Sigmoid colon (tissue), 6 donors: ENCODE measurements at regions not wholly inside any gene's neighbourhood (a gene's known extent, or its start where the extent isn't known, plus 50 kb on each side); places are given as distances from the start of the nearest gene placed in this dataset.

Source experiments
- DNase-seq: peaks from one replicate; pipeline ENCODE4 v3.0.0-alpha.2; 2019
- H3K27ac ChIP-seq, 4 donors: fragments of 200-600 bp; sonication (generic); one replicate each; pipeline ENCODE4 v1.5.1; 2016 to 2019; ENCODE audit warnings: mild to moderate bottlenecking in 1 of 4
- H3K27me3 ChIP-seq, 3 donors: fragments of 200-600 bp; sonication (generic); one replicate each; pipeline ENCODE4 v1.5.1; 2019; ENCODE audit warnings: mild to moderate bottlenecking in 1 of 3
- H3K36me3 ChIP-seq, 4 donors: fragments of 200-600 bp; sonication (generic); one replicate each; pipeline ENCODE4 v1.5.1; 2016 to 2019
- H3K4me1 ChIP-seq, 4 donors: fragments of 200-600 bp; sonication (generic); one replicate each; pipeline ENCODE4 v1.5.1; 2017 to 2019
- H3K4me3 ChIP-seq, 4 donors: fragments of 200-600 bp; sonication (generic); one replicate each; pipeline ENCODE4 v1.5.1; 2017 to 2019; ENCODE audit warnings: mild to moderate bottlenecking in 2 of 4, moderate library complexity in 1 of 4
- H3K9me3 ChIP-seq, 4 donors: fragments of 200-600 bp in 3 of 4; sonication (generic) in 3 of 4; one replicate each; pipeline versions ENCODE4 v1.5.1 to v1.6.1; 2013 to 2019
- CTCF ChIP-seq, 4 experiments: fragments of 450-650 bp in 3 of 4; fragments of 200-600 bp in 1 of 4; IDR thresholded peaks; one replicate each; pipeline ENCODE4 v1.5.1; 2016 to 2019; ENCODE audit warnings: antibody characterized with exemption in 4 of 4, mild to moderate bottlenecking in 3 of 4, moderate library complexity in 2 of 4
- EP300 ChIP-seq, 4 donors: sonication (generic); formaldehyde crosslinking; IDR thresholded peaks; one replicate each; pipeline ENCODE4 v1.6.1; 2017; ENCODE audit warnings: antibody characterized with exemption in 4 of 4
- POLR2A ChIP-seq, 2 donors: fragments of 450-650 bp; IDR thresholded peaks; one replicate each; pipeline ENCODE4 v1.6.1; 2016; ENCODE audit warnings: antibody characterized with exemption in 2 of 2, mild to moderate bottlenecking in 2 of 2, moderate library complexity in 2 of 2
- POLR2AphosphoS5 ChIP-seq, 4 donors: sonication (generic); formaldehyde crosslinking; IDR thresholded peaks; one replicate each; pipeline ENCODE4 v1.6.1; 2017; ENCODE audit warnings: antibody characterized with exemption in 4 of 4
- WGBS, 2 donors: extraction: QIAGEN DNeasy Blood & Tissue Kit; methylation state at CpG; one replicate each; pipeline ENCODE4 v1.1.7; 2013; 5-methylcytosine and 5-hydroxymethylcytosine counted together
- intact Hi-C: fragments of 100-400 bp; cut with DNase I; formaldehyde crosslinking; loops from one replicate; pipeline ENCODE4 v1.15.1; 2023
- donor health status: healthy with polysubstance abuse.
- donor health status: healthy.

- TF ChIP-seq POLR2A (IDR thresholded peaks at IDR 0.05) (no peak), CTCF (IDR thresholded peaks at IDR 0.05) (no peak), EP300 (IDR thresholded peaks at IDR 0.05) (no peak), POLR2AphosphoS5 (IDR thresholded peaks at IDR 0.05) (no peak)
- intact Hi-C loops = no loop called here
- no peak for DNase-seq
These were observed 160.7 kb upstream of the DTNA start for GRCh38 chr18:34549367-34549766.

GRCh38 chr18:34550156-34550555 lies 159.9 kb upstream of the DTNA start:
- no peak overlapping the region for H3K4me3 ChIP-seq
- no peaks in the 10 kb centered on the region for H3K27me3 ChIP-seq
- no peaks in the 10 kb centered on the region for H3K9me3 ChIP-seq
- TF ChIP-seq CTCF (IDR thresholded peaks at IDR 0.05) (no peak), EP300 (IDR thresholded peaks at IDR 0.05) (no peak), POLR2A (IDR thresholded peaks at IDR 0.05) (no peak)
- H3K27ac ChIP-seq = no peak overlapping the region
- 88 to 89% methylated on average over 4 of the region's 4 CpGs for WGBS, 2 donors
- H3K36me3 ChIP-seq = no peaks in the 10 kb centered on the region
- intact Hi-C loops = no loop called here
- DNase-seq = no peak
- H3K4me1 ChIP-seq = no peaks in the 10 kb centered on the region

More at GRCh38 chr18:34549367-34549766, 160.7 kb upstream of the DTNA start:
- no peaks in the 10 kb centered on the region for H3K27me3 ChIP-seq
- no peaks in the 10 kb centered on the region for H3K36me3 ChIP-seq
- H3K4me3 ChIP-seq = no peak overlapping the region
- H3K9me3 ChIP-seq = no peaks in the 10 kb centered on the region
- H3K27ac ChIP-seq = no peak overlapping the region
- H3K4me1 ChIP-seq = no peaks in the 10 kb centered on the region

- no peak for TF ChIP-seq POLR2AphosphoS5 (IDR thresholded peaks at IDR 0.05)
- TF ChIP-seq EP300 (IDR thresholded peaks at IDR 0.05) = no peak
- TF ChIP-seq CTCF (IDR thresholded peaks at IDR 0.05) = no peak
- no peak for TF ChIP-seq POLR2A (IDR thresholded peaks at IDR 0.05)
- H3K27me3 ChIP-seq = no peaks in the 10 kb centered on the region
- no peak overlapping the region for H3K4me3 ChIP-seq
- 82 to 96% methylated on average over 1 of the region's 1 CpG for WGBS, 2 donors
- DNase-seq = no peak
- no peak overlapping the region for H3K27ac ChIP-seq
- H3K36me3 ChIP-seq = no peaks in the 10 kb centered on the region
- H3K4me1 ChIP-seq = no peaks in the 10 kb centered on the region
- no peaks in the 10 kb centered on the region for H3K9me3 ChIP-seq
- intact Hi-C loops = no loop called here
These were observed 159.2 kb upstream of the DTNA start for GRCh38 chr18:34550902-34551301.

GRCh38 chr18:34551824-34552223 lies 158.3 kb upstream of the DTNA start:
- TF ChIP-seq POLR2A (IDR thresholded peaks at IDR 0.05) (no peak), POLR2AphosphoS5 (IDR thresholded peaks at IDR 0.05) (no peak), CTCF (IDR thresholded peaks at IDR 0.05) (no peak), EP300 (IDR thresholded peaks at IDR 0.05) (no peak)
- intact Hi-C loops = no loop called here
- WGBS, 2 donors = 87 to 89% methylated on average over 2 of the region's 2 CpGs
- Histone ChIP-seq H3K27me3 (no peaks in the 10 kb centered on the region), H3K9me3 (no peaks in the 10 kb centered on the region), H3K4me1 (no peaks in the 10 kb centered on the region), H3K4me3 (no peak overlapping the region), H3K27ac (no peak overlapping the region), H3K36me3 (no peaks in the 10 kb centered on the region)
- DNase-seq = no peak

GRCh38 chr18:34562252-34562870 lies 147.7 kb upstream of the DTNA start:
- 76 to 77% methylated on average over 6 of the region's 6 CpGs for WGBS, 2 donors
- H3K9me3 ChIP-seq = no peaks in the 10 kb centered on the region
- no peak for DNase-seq
- H3K27ac ChIP-seq = no peak overlapping the region
- intact Hi-C loops = no loop called here
- no peaks in the 10 kb centered on the region for H3K27me3 ChIP-seq
- no peaks in the 10 kb centered on the region for H3K4me1 ChIP-seq
- no peak for TF ChIP-seq EP300 (IDR thresholded peaks at IDR 0.05)
- TF ChIP-seq CTCF (IDR thresholded peaks at IDR 0.05) = no peak
- TF ChIP-seq POLR2AphosphoS5 (IDR thresholded peaks at IDR 0.05) = no peak
- no peak for TF ChIP-seq POLR2A (IDR thresholded peaks at IDR 0.05)
- H3K4me3 ChIP-seq = no peak overlapping the region
- no peaks in the 10 kb centered on the region for H3K36me3 ChIP-seq
